ENCODE measurements at regions not wholly inside any gene's neighbourhood (a gene's known extent, or its start where the extent isn't known, plus 50 kb on each side); places are given as distances from the start of the nearest gene placed in this dataset.
"Not testable (repeated sequence)": the region's sequence is repeated elsewhere in the genome, so short reads cannot be mapped to it uniquely, and the experiment has no call there.

GRCh38 chr9:106035806-106036205 lies 341.5 kb downstream of the TMEM38B start:
- H3K27me3 ChIP-seq (ENCODE audit: control insufficient read depth, insufficient read depth, low read length) = no peaks in the 10 kb centered on the region
- no peak for TF ChIP-seq CTCF (IDR thresholded peaks at IDR 0.05; ENCODE audit: insufficient read depth, low read length, severe bottlenecking)
- FAIRE-seq = no peak
- H3K4me3 ChIP-seq (ENCODE audit: low read depth, low read length) = no peak overlapping the region
- no peak for DNase-seq (ENCODE audit: low read depth)
- no peaks in the 10 kb centered on the region for H3K36me3 ChIP-seq (ENCODE audit: control insufficient read depth, insufficient read depth, low read length)

- Histone ChIP-seq H3K36me3 (ENCODE audit: control insufficient read depth, insufficient read depth, low read length) (no peaks in the 10 kb centered on the region), H3K27me3 (ENCODE audit: control insufficient read depth, insufficient read depth, low read length) (no peaks in the 10 kb centered on the region), H3K4me3 (ENCODE audit: low read depth, low read length) (no peak overlapping the region)
- DNase-seq (ENCODE audit: low read depth) (peak; percentile 63), FAIRE-seq (no peak)
- no peak for TF ChIP-seq CTCF (IDR thresholded peaks at IDR 0.05; ENCODE audit: insufficient read depth, low read length, severe bottlenecking)
These were observed 344.1 kb downstream of the TMEM38B start for GRCh38 chr9:106038266-106039001.

- Histone ChIP-seq H3K36me3 (ENCODE audit: control insufficient read depth, insufficient read depth, low read length) (no peaks in the 10 kb centered on the region), H3K4me3 (ENCODE audit: low read depth, low read length) (no peak overlapping the region), H3K27me3 (ENCODE audit: control insufficient read depth, insufficient read depth, low read length) (no peaks in the 10 kb centered on the region)
- TF ChIP-seq CTCF (IDR thresholded peaks at IDR 0.05; ENCODE audit: insufficient read depth, low read length, severe bottlenecking) = no peak
- no peak for FAIRE-seq
- no peak for DNase-seq (ENCODE audit: low read depth)
These were observed 345.0 kb downstream of the TMEM38B start for GRCh38 chr9:106039151-106039935.

- not testable (repeated sequence) for H3K27me3 ChIP-seq (ENCODE audit: control insufficient read depth, insufficient read depth, low read length); H3K4me3 ChIP-seq (ENCODE audit: low read depth, low read length); H3K36me3 ChIP-seq (ENCODE audit: control insufficient read depth, insufficient read depth, low read length); DNase-seq (ENCODE audit: low read depth); FAIRE-seq
These were observed 347.6 kb downstream of the TMEM38B start for GRCh38 chr9:106041920-106042319.

GRCh38 chr9:106051545-106051944 lies 357.2 kb downstream of the TMEM38B start:
- DNase-seq (ENCODE audit: low read depth) = no peak
- no peak for FAIRE-seq
- Histone ChIP-seq H3K36me3 (ENCODE audit: control insufficient read depth, insufficient read depth, low read length) (no peaks in the 10 kb centered on the region), H3K27me3 (ENCODE audit: control insufficient read depth, insufficient read depth, low read length) (peaks cover 3% of the 10 kb centered on the region), H3K4me3 (ENCODE audit: low read depth, low read length) (no peak overlapping the region)
- TF ChIP-seq CTCF (IDR thresholded peaks at IDR 0.05; ENCODE audit: insufficient read depth, low read length, severe bottlenecking) = no peak

GRCh38 chr9:106052166-106052565 lies 357.8 kb downstream of the TMEM38B start:
- H3K4me3 ChIP-seq (ENCODE audit: low read depth, low read length) = no peak overlapping the region
- no peak for TF ChIP-seq CTCF (IDR thresholded peaks at IDR 0.05; ENCODE audit: insufficient read depth, low read length, severe bottlenecking)
- FAIRE-seq (no peak), DNase-seq (ENCODE audit: low read depth) (no peak)
- peaks cover 3% of the 10 kb centered on the region for H3K27me3 ChIP-seq (ENCODE audit: control insufficient read depth, insufficient read depth, low read length)
- H3K36me3 ChIP-seq (ENCODE audit: control insufficient read depth, insufficient read depth, low read length) = no peaks in the 10 kb centered on the region
